ENCODE measurements at regions not wholly inside any gene's neighbourhood (a gene's known extent, or its start where the extent isn't known, plus 50 kb on each side); places are given as distances from the start of the nearest gene placed in this dataset.

DNA sequence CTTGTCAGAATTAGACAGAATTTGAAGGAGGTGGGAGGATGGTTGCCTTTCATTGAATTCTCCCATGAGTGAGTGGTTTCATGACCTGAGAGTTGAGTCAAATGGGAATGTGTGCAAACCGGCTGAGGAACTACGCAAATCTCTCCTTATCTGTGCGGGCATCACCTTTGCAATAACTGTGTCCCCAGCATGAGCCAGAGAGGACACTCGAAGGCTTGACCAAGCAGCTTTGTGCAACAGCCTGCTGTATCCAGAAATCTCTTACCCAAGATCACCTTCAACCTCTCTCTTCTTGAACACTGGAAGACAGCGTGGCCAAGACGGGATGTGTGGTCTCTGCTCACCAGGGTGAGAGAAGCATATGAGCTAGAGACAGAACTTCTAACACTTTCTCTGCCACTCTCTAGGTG lies 93.8 kb upstream of the IKZF1 start:
- TF ChIP-seq POLR2A (IDR thresholded peaks at IDR 0.05; ENCODE audit: low read depth, low read length) (no peak), POLR2AphosphoS5 (IDR thresholded peaks at IDR 0.05; ENCODE audit: low read depth, low read length) (no peak), TAF1 (IDR thresholded peaks at IDR 0.05; ENCODE audit: borderline replicate concordance, low read depth, low read length) (no peak)
